Stimulated activated CD4-positive, alpha-beta T cell treated with anti-CD3 and anti-CD28 coated beads, TNF-alpha, amount 100 ng/mL, for 1 hour (primary cell): ENCODE measurements at regions not wholly inside any gene's neighbourhood (a gene's known extent, or its start where the extent isn't known, plus 50 kb on each side); places are given as distances from the start of the nearest gene placed in this dataset.

ENCODE experiments used
- DNase-seq, 3 donors: peaks; one replicate each; pipeline ENCODE4 v3.0.0-alpha.2; 2020; ENCODE audit warnings: low read depth in 3 of 3, low spot score in 1 of 3

GRCh38 chr10:90398566-90398965 is 459.3 kb downstream of the HTR7 start:
- DNase-seq = no peak

- DNase-seq = no peak
Observed at GRCh38 chr10:90399782-90400181, 458.1 kb downstream of the HTR7 start.

GRCh38 chr10:90403211-90404000 is 454.4 kb downstream of the HTR7 start:
- DNase-seq = no peak

- DNase-seq = no peak
Observed at GRCh38 chr10:90407131-90407530, 450.7 kb downstream of the HTR7 start.

GRCh38 chr10:90407851-90408250 is 450.0 kb downstream of the HTR7 start:
- no peak for DNase-seq

- DNase-seq = no peak
Observed at GRCh38 chr10:90412582-90412981, 445.3 kb downstream of the HTR7 start.

- DNase-seq = no peak
Observed at GRCh38 chr10:90413196-90413595, 444.6 kb downstream of the HTR7 start.

GRCh38 chr10:90414926-90415325 is 442.9 kb downstream of the HTR7 start:
- no peak for DNase-seq

- DNase-seq = no peak
Observed at GRCh38 chr10:90417029-90417428, 440.8 kb downstream of the HTR7 start.

GRCh38 chr10:90417476-90418210 is 440.2 kb downstream of the HTR7 start:
- no peak for DNase-seq

- DNase-seq = no peak
Observed at GRCh38 chr10:90418869-90419652, 438.8 kb downstream of the HTR7 start.

- no peak for DNase-seq
Observed at GRCh38 chr10:90420637-90421318, 437.1 kb downstream of the HTR7 start.

GRCh38 chr10:90421874-90422273 is 436.0 kb downstream of the HTR7 start:
- DNase-seq = no peak

- no peak for DNase-seq
Observed at GRCh38 chr10:90424730-90425129, 433.1 kb downstream of the HTR7 start.

GRCh38 chr10:90430186-90430585 is 427.7 kb downstream of the HTR7 start:
- DNase-seq = no peak

GRCh38 chr10:90432866-90433265 is 425.0 kb downstream of the HTR7 start:
- no peak for DNase-seq

- no peak for DNase-seq
Observed at GRCh38 chr10:90435296-90435695, 422.5 kb downstream of the HTR7 start.

GRCh38 chr10:90437452-90437851 is 420.4 kb downstream of the HTR7 start:
- no peak for DNase-seq

- no peak for DNase-seq
Observed at GRCh38 chr10:90440870-90441269, 417.0 kb downstream of the HTR7 start.

- no peak for DNase-seq
Observed at GRCh38 chr10:90443342-90443741, 414.5 kb downstream of the HTR7 start.

- no peak for DNase-seq
Observed at GRCh38 chr10:90447831-90448230, 410.0 kb downstream of the HTR7 start.
